GM18951 (cell line): ENCODE measurements at regions not wholly inside any gene's neighbourhood (a gene's known extent, or its start where the extent isn't known, plus 50 kb on each side); places are given as distances from the start of the nearest gene placed in this dataset.

Experiments used
- POLR2A ChIP-seq: IDR thresholded peaks from 4 replicates; pipeline ENCODE4 v1.6.1; 2011; ENCODE audit warnings: mild to moderate bottlenecking; ENCODE audit not compliant: insufficient read length, insufficient read depth; ENCODE audit errors: extremely low read depth
- in situ Hi-C: fragments of 300-500 bp; cut with MboI; formaldehyde crosslinking; loops from one replicate; pipeline ENCODE4 v1.12.0; 2022; ENCODE audit warnings: low sequenced_read_pairs, mixed read lengths, inconsistent platforms; ENCODE audit not compliant: unreplicated experiment

- in situ Hi-C loops = no loop called here
- TF ChIP-seq POLR2A = no peak
Observed at GRCh38 chr4:53780736-53781400, 189.6 kb upstream of the LNX1 start.

- in situ Hi-C loops = no loop called here
- no peak for TF ChIP-seq POLR2A
Observed at GRCh38 chr4:53779025-53779424, 187.7 kb upstream of the LNX1 start.

GRCh38 chr4:53778155-53778554, 186.9 kb upstream of the LNX1 start:
- in situ Hi-C loops = no loop called here
- no peak for TF ChIP-seq POLR2A

DNA sequence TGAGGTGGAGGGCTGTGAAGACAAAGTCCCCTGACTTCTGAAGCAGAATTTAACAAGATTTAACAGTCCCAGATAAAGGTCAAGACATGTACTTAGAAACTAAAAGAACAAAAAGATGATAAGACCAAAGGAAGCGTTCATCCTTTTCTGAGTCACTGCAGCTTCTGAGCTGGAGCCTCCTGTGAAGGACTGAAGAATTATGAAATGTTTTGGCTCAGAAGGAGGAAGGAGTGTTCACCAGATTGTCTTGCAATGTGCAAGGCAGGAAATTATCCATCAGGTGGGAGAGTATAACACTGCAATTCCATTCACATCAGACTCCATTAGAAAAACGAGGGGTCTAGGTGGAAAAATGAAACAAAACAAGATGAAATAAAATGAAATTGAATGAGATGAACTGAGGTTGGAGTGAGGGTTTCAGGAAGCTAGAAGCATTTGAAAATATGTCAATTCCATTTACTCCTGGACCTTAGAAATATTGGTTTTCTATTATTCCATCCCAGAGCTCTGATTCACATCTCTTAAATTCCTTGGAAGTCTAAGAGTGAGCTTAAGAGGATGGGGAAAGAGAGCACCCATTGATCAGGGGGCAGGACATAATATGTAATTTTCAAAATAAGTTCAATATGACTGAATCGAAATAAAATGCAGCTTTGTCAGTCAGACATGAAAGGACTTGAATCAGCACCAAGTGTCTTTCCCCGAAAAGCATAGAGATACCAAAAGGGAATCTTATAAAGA, 186.1 kb upstream of the LNX1 start:
- in situ Hi-C loops = no loop called here
- no peak for TF ChIP-seq POLR2A

DNA sequence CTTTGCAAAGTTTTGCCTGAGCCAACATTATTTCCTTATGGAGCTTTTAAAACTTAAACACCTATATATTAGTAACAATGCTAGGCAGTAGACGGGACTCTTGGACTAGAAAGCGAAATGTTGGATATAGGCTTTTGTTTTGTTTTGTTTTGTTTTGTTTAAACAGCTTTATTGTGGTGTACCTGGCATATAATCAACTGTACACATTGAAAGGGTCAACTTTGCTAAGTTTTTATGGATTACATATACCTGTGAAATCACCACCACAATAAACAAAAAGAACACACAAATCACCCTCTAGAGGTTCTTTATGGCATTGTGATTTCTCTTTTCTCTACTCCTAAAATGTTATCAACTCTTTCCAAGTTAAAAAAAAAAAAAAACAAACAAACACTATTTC, 184.9 kb upstream of the LNX1 start:
- in situ Hi-C loops = no loop called here
- TF ChIP-seq POLR2A = no peak

- TF ChIP-seq POLR2A = no peak
- in situ Hi-C loops = no loop called here
Observed at GRCh38 chr4:53775381-53775780, 184.1 kb upstream of the LNX1 start.

- no peak for TF ChIP-seq POLR2A
- in situ Hi-C loops = no loop called here
Observed at GRCh38 chr4:53771326-53771725, 180.0 kb upstream of the LNX1 start.

GRCh38 chr4:53767482-53767881, 176.2 kb upstream of the LNX1 start:
- TF ChIP-seq POLR2A = no peak
- in situ Hi-C loops = no loop called here

- no peak for TF ChIP-seq POLR2A
- in situ Hi-C loops = no loop called here
Observed at GRCh38 chr4:53764761-53765490, 173.6 kb upstream of the LNX1 start.

GRCh38 chr4:53763813-53764597, 172.7 kb upstream of the LNX1 start:
- no peak for TF ChIP-seq POLR2A
- in situ Hi-C loops = no loop called here

DNA sequence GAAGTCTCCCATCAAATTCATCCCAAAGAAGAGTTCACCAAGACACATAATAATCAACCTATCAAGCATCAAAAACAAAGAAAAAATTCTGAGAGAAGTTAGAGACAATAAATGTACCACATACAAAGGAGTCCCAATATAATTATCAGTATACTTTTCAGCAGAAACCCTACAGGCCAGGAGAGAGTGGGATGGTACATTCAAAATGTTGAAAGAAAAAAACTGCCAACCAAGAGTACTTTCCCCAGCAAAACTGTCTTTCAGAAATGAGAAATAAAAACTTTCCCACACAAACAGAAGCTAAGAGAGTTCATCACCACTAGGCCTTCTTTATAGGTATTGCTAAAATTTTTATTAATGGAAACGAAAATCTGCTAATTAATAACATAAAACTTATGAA, 164.4 kb upstream of the LNX1 start:
- in situ Hi-C loops = no loop called here
- no peak for TF ChIP-seq POLR2A

GRCh38 chr4:53752124-53752523, 160.8 kb upstream of the LNX1 start:
- in situ Hi-C loops = no loop called here
- no peak for TF ChIP-seq POLR2A

GRCh38 chr4:53748328-53748772, 157.1 kb upstream of the LNX1 start:
- TF ChIP-seq POLR2A = no peak
- in situ Hi-C loops = no loop called here
